Hepatocyte (in vitro differentiated cells): ENCODE measurements at regions not wholly inside any gene's neighbourhood (a gene's known extent, or its start where the extent isn't known, plus 50 kb on each side); places are given as distances from the start of the nearest gene placed in this dataset.

Source experiments
- DNase-seq: peaks from one replicate; pipeline ENCODE4 v3.0.0-alpha.2; 2016; ENCODE audit warnings: low spot score
- H2AFZ ChIP-seq: fragments of 200-600 bp; sonication (generic); 2 replicates; pipeline ENCODE4 v1.6.0; 2016; ENCODE audit warnings: antibody characterized with exemption, mild to moderate bottlenecking
- H3K27ac ChIP-seq: fragments of 200-600 bp; sonication (generic); 2 replicates; pipeline ENCODE4 v1.5.1; 2016; ENCODE audit warnings: mild to moderate bottlenecking
- H3K27me3 ChIP-seq: fragments of 200-600 bp; sonication (generic); 2 replicates; pipeline ENCODE4 v1.6.1; 2016
- H3K36me3 ChIP-seq: fragments of 200-600 bp; sonication (generic); replicated peaks from 2 replicates; pipeline ENCODE4 v1.5.1; 2016; ENCODE audit warnings: low read depth; ENCODE audit not compliant: insufficient read depth
- H3K4me1 ChIP-seq: fragments of 200-600 bp; sonication (generic); 2 replicates; pipeline ENCODE4 v1.5.1; 2016; ENCODE audit warnings: mild to moderate bottlenecking, moderate library complexity; ENCODE audit not compliant: insufficient read depth
- H3K4me2 ChIP-seq: fragments of 200-600 bp; sonication (generic); 2 replicates; pipeline ENCODE4 v1.6.0; 2016
- H3K4me3 ChIP-seq: fragments of 200-600 bp; sonication (generic); 2 replicates; pipeline ENCODE4 v1.5.1; 2016; ENCODE audit warnings: mild to moderate bottlenecking
- H3K79me2 ChIP-seq: fragments of 200-600 bp; sonication (generic); 2 replicates; pipeline ENCODE4 v1.6.0; 2017; ENCODE audit warnings: mild to moderate bottlenecking
- H3K9me2 ChIP-seq: fragments of 200-600 bp; sonication (generic); replicated peaks from 2 replicates; pipeline ENCODE4 v1.6.0; 2017; ENCODE audit warnings: mild to moderate bottlenecking; ENCODE audit not compliant: insufficient read depth
- H3K9me3 ChIP-seq: fragments of 200-600 bp; sonication (generic); 2 replicates; pipeline ENCODE4 v1.5.1; 2016; ENCODE audit warnings: low read depth, mild to moderate bottlenecking
- H4K20me1 ChIP-seq: fragments of 200-600 bp; sonication (generic); 2 replicates; pipeline ENCODE4 v1.6.0; 2016; ENCODE audit warnings: mild to moderate bottlenecking; ENCODE audit not compliant: insufficient read depth, poor library complexity, severe bottlenecking
- CTCF ChIP-seq: fragments of 200-600 bp; sonication (generic); IDR thresholded peaks from 2 replicates; pipeline ENCODE4 v1.5.1; 2016; ENCODE audit warnings: antibody characterized with exemption, mild to moderate bottlenecking; ENCODE audit not compliant: poor library complexity
- EZH2 ChIP-seq: fragments of 200-600 bp; sonication (generic); IDR thresholded peaks from 2 replicates; pipeline ENCODE4 v1.6.1; 2016; ENCODE audit warnings: antibody characterized with exemption, mild to moderate bottlenecking, borderline replicate concordance
- EZH2phosphoT487 ChIP-seq: fragments of 200-600 bp; sonication (generic); IDR thresholded peaks from one replicate; pipeline ENCODE4 v1.6.1; 2018; ENCODE audit warnings: antibody characterized with exemption, mild to moderate bottlenecking, low read depth, moderate library complexity; ENCODE audit not compliant: unreplicated experiment, severe bottlenecking
- WGBS: methylation state at CpG from one replicate; pipeline ENCODE4 v1.1.6; 2016; ENCODE audit warnings: low lambda C conversion rate; ENCODE audit errors: missing lambda C conversion rate; 5-methylcytosine and 5-hydroxymethylcytosine counted together

- DNase-seq, result no peak
- Histone ChIP-seq H4K20me1 (no peaks in the 10 kb centered on the region), H3K4me2 (no peak overlapping the region), H3K9me3 (no peaks in the 10 kb centered on the region), H3K9me2 (no peaks in the 10 kb centered on the region), H2AFZ (no peak overlapping the region), H3K4me3 (no peak overlapping the region), H3K4me1 (no peaks in the 10 kb centered on the region), H3K27me3 (no peaks in the 10 kb centered on the region), H3K79me2 (no peaks in the 10 kb centered on the region), H3K36me3 (no peaks in the 10 kb centered on the region), H3K27ac (no peak overlapping the region)
- WGBS, result 96% methylated on average over 7 of the region's 7 CpGs
- TF ChIP-seq EZH2 (no peak), EZH2phosphoT487 (no peak), CTCF (no peak)
Measured at GRCh38 chr15:79773128-79773527, 123.7 kb downstream of the MTHFS start.

DNA sequence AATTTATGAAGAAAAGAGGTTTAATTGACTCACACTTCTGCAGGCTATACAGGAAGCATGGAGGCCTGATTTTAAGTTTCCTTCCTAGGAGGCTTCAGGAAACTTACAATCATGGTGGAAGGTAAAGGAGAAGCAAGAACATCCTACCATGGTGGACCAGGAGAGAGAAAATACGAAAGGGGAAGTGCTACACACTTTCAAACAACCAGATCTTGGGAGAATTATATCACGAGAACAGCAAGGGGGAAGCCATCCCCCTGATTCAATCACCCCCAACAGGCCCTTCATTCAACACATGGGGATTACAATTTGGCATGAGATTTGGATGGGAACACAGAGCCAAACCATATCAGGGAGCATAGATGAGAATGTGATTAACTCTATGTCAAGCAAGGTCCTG is 121.0 kb downstream of the MTHFS start:
- WGBS, result 92% methylated on average over 2 of the region's 2 CpGs
- Histone ChIP-seq H2AFZ (no peak overlapping the region), H3K4me3 (no peak overlapping the region), H4K20me1 (no peaks in the 10 kb centered on the region), H3K4me2 (no peak overlapping the region), H3K79me2 (no peaks in the 10 kb centered on the region), H3K36me3 (no peaks in the 10 kb centered on the region), H3K4me1 (no peaks in the 10 kb centered on the region), H3K27me3 (no peaks in the 10 kb centered on the region), H3K9me2 (no peaks in the 10 kb centered on the region), H3K9me3 (no peaks in the 10 kb centered on the region), H3K27ac (no peak overlapping the region)
- TF ChIP-seq CTCF (no peak), EZH2phosphoT487 (no peak), EZH2 (no peak)
- DNase-seq, result no peak

DNA sequence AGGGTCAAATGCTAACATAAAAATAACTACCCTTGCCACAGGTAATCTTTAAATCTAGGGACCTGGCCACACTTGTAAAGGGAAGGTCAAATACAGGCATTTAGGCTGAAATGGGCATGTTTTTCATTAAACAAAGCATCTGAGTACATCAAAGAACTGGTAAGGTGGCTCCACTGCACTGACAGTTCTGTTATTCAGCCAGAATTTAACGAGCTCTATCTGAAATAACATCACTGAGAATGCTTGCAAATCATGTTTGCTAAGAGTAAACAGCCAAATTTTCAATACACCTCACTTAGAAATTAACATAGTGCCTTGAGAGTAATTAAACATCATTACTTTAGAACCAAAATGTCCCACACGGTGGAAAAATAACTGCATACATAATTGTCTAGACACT is 118.9 kb downstream of the MTHFS start:
- WGBS, result 63% methylated on average over 2 of the region's 2 CpGs
- no peak overlapping the region for H3K4me2 ChIP-seq
- no peaks in the 10 kb centered on the region for H3K9me3 ChIP-seq
- no peaks in the 10 kb centered on the region for H3K9me2 ChIP-seq
- H3K27me3 ChIP-seq, result no peaks in the 10 kb centered on the region
- no peak overlapping the region for H2AFZ ChIP-seq
- no peaks in the 10 kb centered on the region for H3K79me2 ChIP-seq
- H4K20me1 ChIP-seq, result no peaks in the 10 kb centered on the region
- TF ChIP-seq EZH2, result no peak
- no peaks in the 10 kb centered on the region for H3K36me3 ChIP-seq
- H3K4me1 ChIP-seq, result no peaks in the 10 kb centered on the region
- H3K4me3 ChIP-seq, result no peak overlapping the region
- no peak for DNase-seq
- no peak overlapping the region for H3K27ac ChIP-seq

- H3K4me3 ChIP-seq, result no peak overlapping the region
- H3K79me2 ChIP-seq, result no peaks in the 10 kb centered on the region
- H3K36me3 ChIP-seq, result no peaks in the 10 kb centered on the region
- TF ChIP-seq EZH2 (no peak), CTCF (no peak), EZH2phosphoT487 (no peak)
- H3K27me3 ChIP-seq, result no peaks in the 10 kb centered on the region
- no peaks in the 10 kb centered on the region for H3K4me1 ChIP-seq
- no peak overlapping the region for H3K27ac ChIP-seq
- H4K20me1 ChIP-seq, result no peaks in the 10 kb centered on the region
- WGBS, result 87% methylated on average over 3 of the region's 3 CpGs
- no peak overlapping the region for H3K4me2 ChIP-seq
- no peak overlapping the region for H2AFZ ChIP-seq
- no peaks in the 10 kb centered on the region for H3K9me3 ChIP-seq
- no peak for DNase-seq
- no peaks in the 10 kb centered on the region for H3K9me2 ChIP-seq
Measured at GRCh38 chr15:79778378-79778990, 118.3 kb downstream of the MTHFS start.
